ENCODE measurements at regions not wholly inside any gene's neighbourhood (a gene's known extent, or its start where the extent isn't known, plus 50 kb on each side); places are given as distances from the start of the nearest gene placed in this dataset.

DNA sequence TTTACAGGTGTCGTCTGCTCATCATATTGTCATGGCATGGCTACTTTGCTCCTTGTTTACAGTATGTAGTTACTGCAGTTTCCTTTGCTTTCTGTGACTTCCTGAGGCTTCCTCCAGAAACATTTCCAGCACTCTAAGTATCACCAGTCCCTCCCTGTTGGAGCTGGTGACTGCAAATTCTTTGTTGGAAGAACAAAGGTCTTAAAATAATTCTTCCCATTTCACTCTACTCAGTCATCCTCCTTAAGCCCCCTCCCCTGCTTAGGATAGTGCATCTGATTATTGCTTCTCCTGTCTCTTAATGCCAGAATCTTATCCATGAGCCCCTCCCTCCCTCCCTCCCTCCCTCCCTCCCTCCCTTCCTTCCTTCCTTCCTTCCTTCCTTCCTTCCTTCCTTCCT is 72.0 kb downstream of the C3orf38 start:
- ChIA-PET CTCF (no interaction called here), POLR2A (no interaction called here)
- Histone ChIP-seq H3K4me2 (no peak overlapping the region), H3K4me1 (no peaks in the 10 kb centered on the region), H3K9me3 (no peaks in the 10 kb centered on the region), H3K27ac (no peak overlapping the region), H3K4me3 (no peak overlapping the region)
- ATAC-seq (no peak), DNase-seq (ENCODE audit: low read depth in 1 of 2, low spot score in 1 of 2) (no peak), FAIRE-seq (no peak)
- WGBS (ENCODE audit: missing lambda C conversion rate), result 64% methylated on average over 1 of the region's 1 CpG
- TF ChIP-seq CBX8 (IDR thresholded peaks at IDR 0.05), result no peak
- no peak for TF ChIP-seq RAD21 (conservative IDR thresholded peaks at IDR 0.05 in 1 of 2, IDR thresholded peaks at IDR 0.05 in 1 of 2)
- TF ChIP-seq ZSCAN20 (CRISPR knock-in tag; IDR thresholded peaks at IDR 0.05), result no peak
- TF ChIP-seq FOXS1 (CRISPR knock-in tag; IDR thresholded peaks at IDR 0.05), result no peak
- TF ChIP-seq SREBF2 (IDR thresholded peaks at IDR 0.05), result no peak
- no peak for TF ChIP-seq RARB (CRISPR knock-in tag; IDR thresholded peaks at IDR 0.05)
- no peak for TF ChIP-seq RFX5 (IDR thresholded peaks at IDR 0.05)
- TF ChIP-seq, protein P1, sequence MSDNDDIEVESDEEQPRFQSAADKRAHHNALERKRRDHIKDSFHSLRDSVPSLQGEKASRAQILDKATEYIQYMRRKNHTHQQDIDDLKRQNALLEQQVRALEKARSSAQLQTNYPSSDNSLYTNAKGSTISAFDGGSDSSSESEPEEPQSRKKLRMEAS (IDR thresholded peaks at IDR 0.05), result no peak
- no peak for TF ChIP-seq HOXB13 (CRISPR knock-in tag; IDR thresholded peaks at IDR 0.05; ENCODE audit: low read depth)
- no peak for TF ChIP-seq RNF2 (IDR thresholded peaks at IDR 0.05; ENCODE audit: borderline replicate concordance, low read depth)
- TF ChIP-seq, protein P2, sequence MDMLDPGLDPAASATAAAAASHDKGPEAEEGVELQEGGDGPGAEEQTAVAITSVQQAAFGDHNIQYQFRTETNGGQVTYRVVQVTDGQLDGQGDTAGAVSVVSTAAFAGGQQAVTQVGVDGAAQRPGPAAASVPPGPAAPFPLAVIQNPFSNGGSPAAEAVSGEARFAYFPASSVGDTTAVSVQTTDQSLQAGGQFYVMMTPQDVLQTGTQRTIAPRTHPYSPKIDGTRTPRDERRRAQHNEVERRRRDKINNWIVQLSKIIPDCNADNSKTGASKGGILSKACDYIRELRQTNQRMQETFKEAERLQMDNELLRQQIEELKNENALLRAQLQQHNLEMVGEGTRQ (IDR thresholded peaks at IDR 0.05), result no peak

DNA sequence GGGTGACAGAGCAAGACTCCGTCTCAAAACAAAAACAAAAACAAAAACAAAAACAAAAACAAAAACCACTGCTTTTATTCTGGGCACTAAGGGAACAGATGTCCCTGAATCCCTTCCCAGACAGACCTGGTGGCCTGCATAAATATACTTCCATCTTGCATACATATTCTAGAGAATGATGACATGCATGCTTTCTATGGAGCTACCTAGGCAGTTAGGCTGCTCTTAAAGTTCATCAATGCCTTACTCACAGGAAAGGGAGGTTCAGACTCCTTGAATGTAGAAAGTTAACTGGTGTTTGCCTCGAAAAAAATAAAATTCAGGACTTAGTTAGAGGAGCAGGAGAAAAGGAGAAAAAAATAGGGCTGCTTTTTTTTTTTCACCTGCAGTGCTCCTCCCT is 72.6 kb downstream of the C3orf38 start:
- CTCF ChIA-PET, result interaction anchor here (1.5 kb wide), 1 partner anchor 1960 kb away, joined by 3 read pairs; no protein-coding TSS in a partner anchor
- no peak for FAIRE-seq
- no peak for ATAC-seq

More for the DNA sequence above, 72.6 kb downstream of the C3orf38 start:
- no peak for DNase-seq (ENCODE audit: low read depth in 1 of 2, low spot score in 1 of 2)
- 41% methylated on average over 2 of the region's 2 CpGs for WGBS (ENCODE audit: missing lambda C conversion rate)
- Histone ChIP-seq H3K27ac (no peak overlapping the region), H3K4me1 (no peaks in the 10 kb centered on the region), H3K4me2 (no peak overlapping the region), H3K4me3 (no peak overlapping the region), H3K9me3 (no peaks in the 10 kb centered on the region)
- no peak for TF ChIP-seq FOSL2 (IDR thresholded peaks at IDR 0.05)
- TF ChIP-seq FOSL2 (CRISPR knock-in tag; IDR thresholded peaks at IDR 0.05), result no peak
- TF ChIP-seq, protein P3, sequence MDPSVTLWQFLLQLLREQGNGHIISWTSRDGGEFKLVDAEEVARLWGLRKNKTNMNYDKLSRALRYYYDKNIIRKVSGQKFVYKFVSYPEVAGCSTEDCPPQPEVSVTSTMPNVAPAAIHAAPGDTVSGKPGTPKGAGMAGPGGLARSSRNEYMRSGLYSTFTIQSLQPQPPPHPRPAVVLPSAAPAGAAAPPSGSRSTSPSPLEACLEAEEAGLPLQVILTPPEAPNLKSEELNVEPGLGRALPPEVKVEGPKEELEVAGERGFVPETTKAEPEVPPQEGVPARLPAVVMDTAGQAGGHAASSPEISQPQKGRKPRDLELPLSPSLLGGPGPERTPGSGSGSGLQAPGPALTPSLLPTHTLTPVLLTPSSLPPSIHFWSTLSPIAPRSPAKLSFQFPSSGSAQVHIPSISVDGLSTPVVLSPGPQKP (IDR thresholded peaks at IDR 0.05; ENCODE audit: low read depth, low read length), result no peak
- no peak for TF ChIP-seq TP53 (CRISPR knock-in tag; IDR thresholded peaks at IDR 0.05)
- TF ChIP-seq GATA3 (IDR thresholded peaks at IDR 0.05; ENCODE audit: borderline replicate concordance), result no peak
- no peak for TF ChIP-seq ZC3H11A (IDR thresholded peaks at IDR 0.05)
- no peak for TF ChIP-seq ZSCAN20 (CRISPR knock-in tag; IDR thresholded peaks at IDR 0.05)
- TF ChIP-seq, protein P4, sequence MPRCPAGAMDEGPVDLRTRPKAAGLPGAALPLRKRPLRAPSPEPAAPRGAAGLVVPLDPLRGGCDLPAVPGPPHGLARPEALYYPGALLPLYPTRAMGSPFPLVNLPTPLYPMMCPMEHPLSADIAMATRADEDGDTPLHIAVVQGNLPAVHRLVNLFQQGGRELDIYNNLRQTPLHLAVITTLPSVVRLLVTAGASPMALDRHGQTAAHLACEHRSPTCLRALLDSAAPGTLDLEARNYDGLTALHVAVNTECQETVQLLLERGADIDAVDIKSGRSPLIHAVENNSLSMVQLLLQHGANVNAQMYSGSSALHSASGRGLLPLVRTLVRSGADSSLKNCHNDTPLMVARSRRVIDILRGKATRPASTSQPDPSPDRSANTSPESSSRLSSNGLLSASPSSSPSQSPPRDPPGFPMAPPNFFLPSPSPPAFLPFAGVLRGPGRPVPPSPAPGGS (IDR thresholded peaks at IDR 0.05), result no peak
- no peak for TF ChIP-seq ESRRA (IDR thresholded peaks at IDR 0.05; ENCODE audit: borderline replicate concordance, low read length)
- TF ChIP-seq EP300 (IDR thresholded peaks at IDR 0.05), result no peak
- TF ChIP-seq FOXS1 (CRISPR knock-in tag; IDR thresholded peaks at IDR 0.05), result no peak
- TF ChIP-seq POLR2A (IDR thresholded peaks at IDR 0.05; ENCODE audit: low read length), result no peak
- no peak for TF ChIP-seq BHLHE40 (IDR thresholded peaks at IDR 0.05; ENCODE audit: low read depth, low read length)
- TF ChIP-seq KDM1A (IDR thresholded peaks at IDR 0.05; ENCODE audit: low read depth), result no peak
- TF ChIP-seq TFCP2L1 (CRISPR knock-in tag; IDR thresholded peaks at IDR 0.05), result no peak
- TF ChIP-seq, protein P5, sequence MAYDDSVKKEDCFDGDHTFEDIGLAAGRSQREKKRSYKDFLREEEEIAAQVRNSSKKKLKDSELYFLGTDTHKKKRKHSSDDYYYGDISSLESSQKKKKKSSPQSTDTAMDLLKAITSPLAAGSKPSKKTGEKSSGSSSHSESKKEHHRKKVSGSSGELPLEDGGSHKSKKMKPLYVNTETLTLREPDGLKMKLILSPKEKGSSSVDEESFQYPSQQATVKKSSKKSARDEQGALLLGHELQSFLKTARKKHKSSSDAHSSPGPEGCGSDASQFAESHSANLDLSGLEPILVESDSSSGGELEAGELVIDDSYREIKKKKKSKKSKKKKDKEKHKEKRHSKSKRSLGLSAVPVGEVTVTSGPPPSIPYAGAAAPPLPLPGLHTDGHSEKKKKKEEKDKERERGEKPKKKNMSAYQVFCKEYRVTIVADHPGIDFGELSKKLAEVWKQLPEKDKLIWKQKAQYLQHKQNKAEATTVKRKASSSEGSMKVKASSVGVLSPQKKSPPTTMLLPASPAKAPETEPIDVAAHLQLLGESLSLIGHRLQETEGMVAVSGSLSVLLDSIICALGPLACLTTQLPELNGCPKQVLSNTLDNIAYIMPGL (CRISPR knock-in tag; IDR thresholded peaks at IDR 0.05; ENCODE audit: borderline replicate concordance), result no peak
- POLR2A ChIA-PET, result no interaction called here
